Tongue (tissue), 1 donor: ENCODE measurements at regions not wholly inside any gene's neighbourhood (a gene's known extent, or its start where the extent isn't known, plus 50 kb on each side); places are given as distances from the start of the nearest gene placed in this dataset.
"Not testable (repeated sequence)": the region's sequence is repeated elsewhere in the genome, so short reads cannot be mapped to it uniquely, and the experiment has no call there.

Experiments used
- DNase-seq: peaks from one replicate; pipeline ENCODE4 v3.0.0-alpha.2; 2015

DNA sequence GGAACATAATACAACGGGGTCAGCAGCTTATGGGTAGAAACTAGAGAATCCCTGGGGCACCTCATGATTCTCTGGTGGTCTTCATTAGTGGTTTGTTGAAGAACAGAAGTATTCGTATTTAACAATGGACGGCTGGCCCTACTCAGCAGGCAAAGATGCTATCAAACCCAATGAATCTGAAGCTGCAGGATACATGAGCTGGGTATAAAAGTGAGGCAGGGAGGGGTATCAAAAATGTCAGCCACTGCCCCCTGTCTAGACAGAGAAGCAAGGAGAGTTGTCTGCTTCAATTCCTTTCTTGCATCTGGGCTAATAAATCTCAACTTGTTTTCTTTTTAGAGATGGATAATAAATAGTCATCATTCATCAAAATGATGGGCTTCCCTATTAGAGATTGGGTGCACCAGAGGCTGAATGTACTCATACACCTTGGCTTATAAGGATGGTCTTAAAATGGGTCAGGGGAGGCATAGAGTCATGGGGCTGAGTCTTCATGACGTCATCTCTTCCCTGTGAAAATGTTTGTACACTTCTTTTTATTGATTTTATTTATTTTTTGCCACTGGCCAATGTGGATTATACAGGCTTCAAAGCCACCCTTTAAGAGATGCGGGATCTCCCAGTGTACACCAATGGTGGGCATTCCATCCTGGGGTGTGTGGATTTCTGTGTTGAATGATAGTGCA, 259.5 kb downstream of the SHOX start:
- no peak for DNase-seq

DNA sequence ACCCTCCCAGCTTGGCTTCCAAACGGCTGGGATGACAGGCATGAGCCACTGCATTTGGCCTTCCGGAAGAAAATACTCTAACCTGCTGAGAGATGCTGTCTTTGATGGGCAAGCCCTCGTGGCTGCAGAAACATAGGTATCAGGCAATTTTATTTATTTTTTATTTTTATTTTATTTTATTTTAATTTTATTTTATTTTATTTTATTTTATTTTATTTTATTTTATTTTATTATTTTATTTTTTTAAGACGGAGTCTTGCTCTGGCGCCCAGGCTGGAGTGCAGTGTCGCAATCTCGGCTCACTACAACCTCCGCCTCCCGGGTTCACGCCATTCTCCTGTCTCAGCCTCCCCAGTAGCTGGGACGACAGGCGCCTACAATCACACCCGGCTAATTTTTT, 257.1 kb downstream of the SHOX start:
- not testable (repeated sequence) for DNase-seq

- no peak for DNase-seq
These were observed 253.0 kb downstream of the SHOX start for GRCh38 chrX:883588-883987.

GRCh38 chrX:879756-880698, 249.4 kb downstream of the SHOX start:
- DNase-seq = not testable (repeated sequence)

DNA sequence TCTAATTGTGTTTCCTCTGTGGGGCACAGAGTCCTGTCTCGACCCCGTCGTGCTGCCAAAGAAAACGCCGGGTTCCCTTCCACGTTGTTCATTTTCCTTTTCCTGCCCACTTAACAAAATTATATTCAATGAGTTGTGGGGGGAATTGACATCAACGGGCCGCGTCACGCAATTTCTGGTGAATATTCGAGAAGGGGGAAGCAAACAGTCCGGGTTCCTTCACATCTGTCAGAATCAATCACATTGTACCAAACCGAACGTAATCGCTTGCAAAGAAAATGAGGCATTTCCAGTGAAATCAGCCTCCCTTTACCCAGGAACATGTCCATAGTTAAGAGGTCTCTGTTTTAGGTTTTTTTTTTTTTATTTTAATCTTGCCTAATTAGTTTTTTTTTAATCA, 243.5 kb downstream of the SHOX start:
- DNase-seq = no peak

DNA sequence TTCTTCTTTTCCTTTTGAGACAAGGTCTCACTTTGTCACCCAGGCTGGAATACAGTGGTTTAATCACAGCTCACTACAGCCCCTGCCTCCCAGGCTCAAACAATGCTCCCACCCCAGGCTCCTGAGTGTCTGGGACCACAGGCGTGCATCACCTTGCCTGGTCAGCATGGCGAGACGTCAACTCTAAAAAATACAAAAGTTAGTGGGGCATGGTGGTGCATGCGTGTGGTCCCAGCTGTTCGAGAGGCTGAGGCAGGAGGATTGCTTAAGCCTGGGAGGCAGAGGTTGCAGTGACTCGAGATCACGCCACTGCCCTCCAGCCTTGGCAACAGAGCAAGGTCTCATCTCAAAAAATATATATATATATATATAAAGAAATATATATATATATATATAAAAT, 242.4 kb downstream of the SHOX start:
- DNase-seq = no peak

DNA sequence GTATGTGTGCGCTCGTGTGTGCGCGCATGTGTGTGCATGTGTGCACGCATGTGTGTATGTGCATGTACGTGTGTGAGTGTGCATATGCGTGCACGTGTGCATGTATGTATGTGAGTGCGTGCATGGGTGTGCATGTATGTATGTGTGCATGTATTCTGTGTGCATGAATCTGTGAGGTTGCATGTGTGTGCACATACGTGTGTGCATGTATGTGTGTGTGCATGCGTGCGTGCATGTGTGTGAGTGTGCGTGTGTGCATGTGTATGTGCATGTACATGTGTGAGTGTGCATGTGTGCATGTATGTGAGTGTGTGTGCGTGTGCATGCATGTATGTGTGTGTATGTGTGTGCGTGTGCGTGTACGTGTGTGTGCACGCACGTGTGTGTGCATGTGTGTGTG, 241.5 kb downstream of the SHOX start:
- no peak for DNase-seq

DNA sequence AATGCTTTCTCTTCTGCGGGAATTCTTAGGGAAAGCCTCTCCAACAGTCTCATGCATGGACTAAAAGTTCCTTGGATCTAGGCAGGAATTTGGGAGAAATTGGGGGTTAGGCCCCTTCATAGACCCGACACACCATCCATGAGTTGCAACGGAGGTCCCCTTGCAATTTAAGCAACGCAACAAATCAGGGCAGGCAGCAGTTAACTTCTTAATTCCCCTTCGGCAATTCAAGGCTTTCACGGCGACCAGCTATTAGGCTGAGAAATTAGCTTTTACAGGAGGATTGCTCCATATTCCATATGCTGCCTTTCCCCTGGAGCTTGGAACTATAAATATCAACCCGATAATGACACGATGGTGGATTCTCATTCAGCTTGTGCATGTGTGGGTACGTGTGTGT, 241.0 kb downstream of the SHOX start:
- DNase-seq = no peak

GRCh38 chrX:867966-868647, 237.5 kb downstream of the SHOX start:
- DNase-seq = no peak

DNA sequence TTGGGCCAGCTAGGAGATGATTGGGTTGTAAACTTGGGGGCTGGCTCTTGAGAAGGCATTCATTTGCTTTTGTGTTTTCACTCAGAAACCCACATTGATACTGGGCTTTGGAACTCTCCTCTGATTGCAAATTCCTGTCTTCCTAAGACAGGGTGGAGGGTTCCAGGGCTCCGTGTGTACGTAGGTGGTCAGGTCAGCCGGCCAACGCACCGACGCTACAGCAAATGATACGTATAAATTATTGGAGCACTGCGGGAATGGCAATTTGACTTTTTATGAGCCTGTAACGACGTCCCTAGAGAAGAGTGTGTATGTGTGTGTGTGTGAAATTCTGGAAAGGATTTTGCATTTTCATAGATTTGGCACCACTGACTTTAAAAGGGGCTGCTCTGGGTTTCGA, 236.9 kb downstream of the SHOX start:
- DNase-seq = no peak

- DNase-seq = no peak
These were observed 235.9 kb downstream of the SHOX start for GRCh38 chrX:866441-866990.

DNA sequence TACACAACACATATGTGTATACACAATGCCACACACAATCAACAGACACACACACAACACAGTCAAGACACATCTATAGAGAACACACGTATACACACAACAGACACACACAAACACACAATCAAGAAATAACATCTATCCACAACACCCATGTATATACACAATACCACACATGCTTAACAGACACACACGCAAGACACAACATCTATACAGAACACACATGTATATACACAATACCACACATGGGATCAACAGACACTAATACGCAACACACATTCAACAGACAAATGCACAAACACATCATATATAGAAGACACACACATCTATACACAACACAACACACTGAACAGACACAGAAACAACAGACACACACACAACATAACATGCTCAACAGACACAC, 234.8 kb downstream of the SHOX start:
- DNase-seq = no peak

DNA sequence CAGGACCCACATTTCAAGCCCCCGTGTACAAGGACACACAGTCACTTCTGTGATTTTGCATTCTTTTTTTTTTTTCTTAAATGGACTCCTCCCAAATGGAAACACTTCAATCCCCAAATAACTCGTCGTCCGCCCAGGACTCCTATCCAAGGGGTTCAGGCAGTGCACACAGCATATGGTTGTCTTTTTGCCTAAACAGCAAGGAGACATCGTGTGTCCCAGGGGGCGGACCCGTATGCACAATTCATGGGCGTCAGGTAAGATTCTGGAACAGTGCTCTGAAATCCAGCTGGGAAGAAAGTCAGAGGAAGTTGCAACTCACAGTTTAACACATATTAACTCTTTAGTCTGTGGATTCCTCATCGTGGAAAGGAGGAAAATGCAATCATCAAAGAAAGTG, 231.3 kb downstream of the SHOX start:
- peak; percentile 41 for DNase-seq

- DNase-seq = no peak
These were observed 230.8 kb downstream of the SHOX start for GRCh38 chrX:861340-861890.

DNA sequence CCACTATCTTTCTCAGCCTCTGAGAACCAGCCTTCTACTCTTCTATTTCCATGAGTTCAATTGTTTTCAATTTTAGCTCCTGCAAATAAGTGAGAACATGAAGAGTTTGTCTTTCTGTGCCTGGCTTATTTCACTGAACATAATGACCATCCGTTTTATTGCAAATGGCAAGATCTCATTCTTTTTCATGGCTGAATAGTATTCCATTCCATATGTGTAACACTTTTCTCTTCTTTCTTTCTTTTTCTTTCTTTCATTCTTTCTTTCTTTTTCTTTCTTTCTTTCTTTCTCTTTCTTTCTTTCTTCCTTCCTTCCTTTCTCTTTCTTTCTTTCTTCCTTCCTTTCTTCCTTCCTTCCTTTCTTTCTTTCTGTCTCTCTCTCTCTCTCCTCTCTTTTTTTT, 228.7 kb downstream of the SHOX start:
- no peak for DNase-seq

DNA sequence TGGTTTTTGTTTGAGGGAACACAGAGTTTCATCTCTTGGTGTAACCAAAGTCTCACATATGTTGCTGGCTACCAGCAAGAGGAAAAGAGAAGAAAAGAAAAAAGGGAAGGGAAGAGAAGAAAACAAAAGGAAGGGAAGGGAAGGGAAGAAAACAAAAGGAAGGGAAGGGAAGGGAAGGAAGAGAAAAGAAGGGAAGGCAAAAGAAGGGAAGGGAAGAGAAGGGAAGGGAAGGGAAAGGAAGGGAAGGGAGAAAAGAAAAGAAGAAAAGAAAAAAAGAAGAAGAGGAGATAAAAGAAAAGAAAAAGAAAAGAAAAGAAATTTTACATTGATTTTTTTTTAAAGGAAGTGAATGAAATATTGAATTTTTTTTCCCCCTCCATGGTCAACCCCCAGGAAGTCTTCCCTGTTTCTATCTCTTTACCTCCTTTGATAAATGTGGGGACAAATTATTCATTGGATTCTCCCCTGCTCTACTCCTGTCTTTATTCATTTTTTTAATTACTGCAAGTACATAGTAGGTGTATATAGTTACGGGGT, 228.0 kb downstream of the SHOX start:
- DNase-seq = no peak

DNA sequence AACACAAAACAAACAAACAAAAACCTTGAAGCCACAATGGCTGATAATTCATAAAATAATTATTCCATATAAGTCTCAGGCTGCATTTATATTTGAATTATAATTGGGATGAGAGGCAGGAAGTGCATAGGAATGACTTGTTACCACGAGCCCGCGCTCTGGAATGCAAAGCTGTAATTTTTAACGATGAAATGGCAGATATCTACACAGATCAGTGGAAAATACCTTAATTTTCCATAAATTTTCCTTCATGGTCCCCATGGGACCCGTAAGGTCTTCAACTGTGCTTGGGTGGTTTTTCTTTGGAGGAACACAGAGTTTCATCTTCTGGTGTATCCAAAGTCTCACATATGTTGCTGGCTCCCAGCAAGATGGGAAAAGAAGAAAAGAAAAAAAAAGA, 226.8 kb downstream of the SHOX start:
- DNase-seq = no peak

DNA sequence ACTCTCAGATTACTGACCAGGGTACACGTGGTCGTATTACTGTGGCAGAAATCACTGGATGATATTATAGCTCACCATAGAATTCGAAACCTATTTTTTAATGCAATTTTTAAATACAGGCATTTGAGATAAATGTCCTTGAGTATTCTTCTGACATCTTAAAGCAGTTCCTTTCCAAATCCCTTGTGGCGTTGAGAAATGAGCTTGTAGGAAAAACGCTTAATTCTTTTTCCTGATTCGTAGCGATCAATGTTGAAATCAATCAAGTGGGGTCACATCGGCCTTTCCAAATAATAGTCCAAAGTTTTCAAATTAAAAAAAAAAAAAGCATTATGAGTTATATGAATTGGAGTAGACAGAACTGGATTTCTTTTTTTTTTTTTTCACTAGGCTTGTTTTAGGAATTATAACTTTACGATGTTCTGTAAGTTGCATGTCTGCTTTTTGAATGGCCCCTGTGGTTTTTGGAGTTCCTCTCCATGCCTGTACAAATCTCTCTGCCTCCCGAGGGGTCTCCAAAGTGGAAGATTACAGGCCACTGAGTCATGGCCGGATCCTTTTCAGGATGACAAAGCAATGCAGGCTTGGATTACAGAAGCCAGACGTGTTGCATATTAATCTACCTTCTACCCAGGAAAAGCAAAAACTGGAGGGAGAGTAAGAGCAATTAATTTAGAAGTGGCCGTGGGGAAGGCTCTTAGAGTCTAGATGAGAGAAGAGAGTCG, 226.1 kb downstream of the SHOX start:
- DNase-seq = no peak

DNA sequence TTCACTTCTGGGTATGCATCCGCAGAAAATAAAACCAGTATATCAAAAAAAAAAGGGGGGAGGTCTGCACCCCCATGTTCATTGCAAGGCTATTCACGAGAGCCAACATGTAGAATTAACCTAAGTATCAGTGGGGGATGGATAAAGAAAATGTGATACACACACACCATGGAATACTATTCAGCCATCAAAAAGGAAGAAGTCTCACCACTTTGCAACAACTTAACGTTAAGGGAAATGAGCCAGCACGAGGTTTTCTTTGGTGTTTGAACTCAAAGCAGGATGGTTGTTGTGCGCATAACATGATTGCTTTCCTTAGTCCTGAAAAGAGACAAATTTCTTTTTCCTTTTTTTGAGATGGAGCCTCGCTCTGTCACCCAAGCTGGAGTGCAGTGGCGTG, 222.7 kb downstream of the SHOX start:
- DNase-seq = no peak

GRCh38 chrX:850471-850916, 219.9 kb downstream of the SHOX start:
- DNase-seq = no peak

DNA sequence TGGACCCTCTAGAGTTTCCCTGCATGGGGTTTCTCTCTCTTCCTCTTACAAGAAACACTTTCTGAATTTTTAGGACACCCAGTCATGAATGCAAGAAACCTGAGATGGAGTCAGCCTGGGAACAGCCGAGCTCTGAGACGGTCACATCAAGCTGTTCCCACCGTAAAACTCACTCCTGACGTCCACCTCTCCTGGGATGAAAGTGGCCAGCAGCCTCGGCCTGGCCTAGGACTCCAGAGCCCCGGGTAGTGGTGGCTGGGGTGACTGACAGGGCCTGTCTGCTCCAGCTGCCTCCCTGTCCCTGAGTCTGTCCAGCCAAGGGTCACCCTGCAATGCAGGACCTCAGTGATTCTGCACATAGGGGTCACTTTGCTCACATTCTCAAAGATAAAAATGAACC, 217.8 kb downstream of the SHOX start:
- no peak for DNase-seq

DNA sequence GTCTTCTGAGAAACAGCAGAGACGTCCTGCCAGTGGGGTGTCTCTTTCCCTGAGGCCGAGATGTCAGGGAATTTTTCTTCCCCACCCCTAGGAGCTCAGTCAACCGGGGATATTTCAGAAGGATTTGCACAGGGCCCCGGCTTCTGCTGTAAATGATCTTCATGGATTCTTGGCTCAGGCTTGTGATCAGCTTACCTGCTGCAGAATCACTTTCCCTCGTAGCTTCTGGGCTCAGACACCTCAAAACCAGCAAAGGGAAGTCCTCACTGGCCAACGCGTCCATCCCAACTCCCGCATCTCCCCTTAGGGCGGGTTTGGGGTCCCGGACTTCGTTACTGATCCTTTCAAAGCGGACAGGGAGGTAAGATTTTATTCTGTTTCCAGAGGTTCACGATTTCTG, 212.7 kb downstream of the SHOX start:
- no peak for DNase-seq
